Suppressor macrophage (primary cell): ENCODE measurements at regions not wholly inside any gene's neighbourhood (a gene's known extent, or its start where the extent isn't known, plus 50 kb on each side); places are given as distances from the start of the nearest gene placed in this dataset.

ENCODE experiments used
- DNase-seq, 4 experiments: peaks; one replicate each; pipeline ENCODE4 v3.0.0-alpha.2; 2020 to 2022

DNA sequence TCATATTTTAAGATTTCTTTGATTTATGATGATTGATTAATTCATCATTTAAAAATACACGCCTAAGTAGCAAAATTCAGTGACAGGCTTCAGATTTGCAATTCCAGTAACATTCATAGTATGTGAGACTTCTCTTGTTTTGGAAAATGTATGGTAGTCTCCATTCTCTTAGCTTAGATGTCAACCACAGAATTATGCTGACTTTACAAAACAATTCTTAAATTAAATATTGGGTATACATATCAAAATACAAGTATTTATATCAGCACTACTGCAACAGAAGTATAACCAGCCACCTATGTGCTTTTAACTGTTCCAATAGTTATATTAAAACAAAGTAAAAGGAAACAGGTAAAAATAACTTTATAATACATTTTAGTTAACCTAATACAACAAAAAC lies 1328.6 kb upstream of the ADGRL2 start:
- no peak for DNase-seq

- DNase-seq: no peak
These were observed 1332.4 kb upstream of the ADGRL2 start for GRCh38 chr1:80468356-80468755.

GRCh38 chr1:80462006-80462405 lies 1338.7 kb upstream of the ADGRL2 start:
- peak in 2 of 4 experiments; percentile 1 to 12 for DNase-seq

- DNase-seq: no peak
These were observed 1343.3 kb upstream of the ADGRL2 start for GRCh38 chr1:80457409-80457808.

GRCh38 chr1:80453775-80454174 lies 1347.0 kb upstream of the ADGRL2 start:
- no peak for DNase-seq

DNA sequence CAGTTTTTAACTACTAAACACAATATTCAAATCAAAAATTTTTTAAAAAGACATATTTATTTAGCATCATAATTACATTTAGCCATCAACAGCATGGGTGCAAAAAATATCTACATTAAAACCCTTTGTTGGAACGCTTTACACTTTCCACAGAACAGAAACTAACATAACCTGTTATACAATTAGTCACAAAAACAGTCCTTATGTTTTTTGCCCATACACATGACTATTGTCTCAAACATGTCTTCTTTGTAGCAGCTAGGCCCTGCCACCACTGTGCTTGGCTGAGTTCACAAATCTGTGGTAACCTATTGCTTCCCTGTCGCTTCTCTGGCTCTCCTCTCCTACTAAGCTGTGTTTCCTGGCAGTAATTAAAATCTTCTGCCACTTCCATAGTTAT lies 1350.0 kb upstream of the ADGRL2 start:
- DNase-seq: no peak

- DNase-seq: no peak
These were observed 1352.7 kb upstream of the ADGRL2 start for GRCh38 chr1:80448081-80448480.

- DNase-seq: no peak
These were observed 1353.2 kb upstream of the ADGRL2 start for GRCh38 chr1:80447526-80447925.

DNA sequence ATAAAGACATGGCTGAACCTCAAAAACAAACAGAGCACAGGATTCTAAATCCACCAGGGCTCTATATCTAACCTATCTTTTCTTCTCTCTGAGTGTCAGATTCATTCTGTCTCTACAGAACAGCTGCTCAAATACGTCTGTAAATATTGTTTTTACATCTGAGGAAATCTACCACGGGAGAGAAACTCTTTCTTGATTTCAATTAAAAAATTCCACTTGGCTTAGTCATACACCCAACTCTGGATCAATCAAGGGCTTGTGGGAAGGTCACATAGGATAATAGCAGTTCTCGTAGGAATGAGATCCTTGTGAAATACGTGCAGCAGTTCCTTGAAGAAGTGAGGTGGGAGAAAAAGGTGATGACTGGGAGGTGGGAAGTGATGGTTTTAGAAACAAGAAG lies 1355.7 kb upstream of the ADGRL2 start:
- DNase-seq: no peak

- no peak for DNase-seq
These were observed 1356.6 kb upstream of the ADGRL2 start for GRCh38 chr1:80444171-80444570.

GRCh38 chr1:80441664-80442063 lies 1359.1 kb upstream of the ADGRL2 start:
- DNase-seq: no peak

- no peak for DNase-seq
These were observed 1363.9 kb upstream of the ADGRL2 start for GRCh38 chr1:80436851-80437250.

- no peak for DNase-seq
These were observed 1372.9 kb upstream of the ADGRL2 start for GRCh38 chr1:80427881-80428280.

GRCh38 chr1:80424249-80424648 lies 1376.5 kb upstream of the ADGRL2 start:
- DNase-seq: no peak

DNA sequence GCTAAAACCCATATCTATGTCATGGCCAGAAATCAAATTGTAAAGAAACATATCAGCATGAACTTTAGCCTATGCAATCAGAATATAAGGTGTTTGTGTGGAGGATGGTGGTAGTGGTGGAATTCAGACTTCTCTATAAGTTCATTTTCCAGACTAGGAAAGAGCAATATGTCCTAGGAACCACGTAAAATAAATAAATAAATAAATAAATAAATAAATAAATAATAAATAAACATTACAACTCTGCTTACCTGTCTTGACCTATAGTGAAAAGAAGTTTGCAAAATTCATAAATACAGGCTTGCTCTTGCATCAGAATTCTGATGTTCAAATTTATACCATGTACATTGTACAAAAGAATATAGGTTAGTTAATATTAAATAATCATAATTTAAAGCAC lies 1382.6 kb upstream of the ADGRL2 start:
- no peak for DNase-seq

DNA sequence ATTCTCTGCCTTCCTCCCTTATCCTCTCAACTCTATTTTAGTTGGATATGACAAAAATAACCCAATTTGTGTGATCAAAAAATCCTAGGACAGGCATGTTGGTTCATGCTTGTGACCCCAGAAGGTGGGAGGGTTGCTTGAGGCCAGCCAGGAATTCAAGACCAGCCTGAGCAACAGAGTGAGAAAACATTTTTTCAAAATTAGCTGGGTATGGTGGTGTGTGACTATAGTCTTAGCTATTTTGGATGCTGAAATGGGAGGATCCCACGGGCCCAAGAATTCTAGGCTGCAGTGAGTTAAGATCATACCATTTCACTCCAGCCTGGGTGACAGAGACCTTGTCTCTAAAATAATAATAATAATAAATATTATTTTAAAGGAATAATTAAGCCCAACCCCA lies 1383.1 kb upstream of the ADGRL2 start:
- no peak for DNase-seq

GRCh38 chr1:80413969-80414368 lies 1386.8 kb upstream of the ADGRL2 start:
- no peak for DNase-seq

GRCh38 chr1:80410233-80410632 lies 1390.5 kb upstream of the ADGRL2 start:
- DNase-seq: no peak

- DNase-seq: no peak
These were observed 1397.0 kb upstream of the ADGRL4 start for GRCh38 chr1:80403471-80403893.

DNA sequence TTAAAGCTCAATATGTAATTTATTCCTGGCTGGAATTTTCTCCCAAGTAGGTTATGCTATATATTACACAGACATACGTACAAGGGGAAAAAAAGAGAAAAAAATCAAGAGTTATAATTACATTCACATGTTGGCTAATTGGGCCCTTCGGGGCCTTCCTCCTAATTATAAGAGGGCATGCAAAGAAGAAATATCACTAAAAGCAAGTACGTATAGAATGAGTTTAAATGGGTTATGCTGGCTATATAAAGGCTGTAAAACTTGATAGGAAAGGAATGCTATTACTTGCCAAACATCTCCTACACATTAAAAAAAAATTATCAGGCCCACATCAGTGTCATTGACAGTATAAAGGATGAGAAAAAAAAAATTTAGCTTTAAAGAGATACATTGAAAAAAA lies 1396.1 kb upstream of the ADGRL4 start:
- DNase-seq: no peak

- DNase-seq: no peak
These were observed 1395.2 kb upstream of the ADGRL4 start for GRCh38 chr1:80401757-80402156.

DNA sequence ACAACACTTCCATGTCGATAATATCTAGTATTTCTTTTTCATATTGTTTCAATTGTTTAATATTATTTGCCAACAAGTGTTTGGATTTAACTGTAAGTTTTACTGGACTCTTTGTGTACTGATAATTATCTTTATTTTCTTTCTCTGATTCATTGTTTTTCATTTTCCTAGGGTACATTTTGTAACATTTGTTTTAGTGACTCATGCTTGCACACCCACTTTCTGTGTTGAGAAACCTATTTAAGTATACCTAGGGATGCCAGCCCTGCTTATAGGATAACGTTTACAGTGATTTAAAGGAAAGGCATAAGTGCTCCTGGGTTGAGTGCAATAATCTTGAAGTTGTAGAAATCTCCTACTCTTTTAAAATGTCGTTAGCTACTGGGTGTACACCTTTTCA lies 1386.0 kb upstream of the ADGRL4 start:
- DNase-seq: no peak

DNA sequence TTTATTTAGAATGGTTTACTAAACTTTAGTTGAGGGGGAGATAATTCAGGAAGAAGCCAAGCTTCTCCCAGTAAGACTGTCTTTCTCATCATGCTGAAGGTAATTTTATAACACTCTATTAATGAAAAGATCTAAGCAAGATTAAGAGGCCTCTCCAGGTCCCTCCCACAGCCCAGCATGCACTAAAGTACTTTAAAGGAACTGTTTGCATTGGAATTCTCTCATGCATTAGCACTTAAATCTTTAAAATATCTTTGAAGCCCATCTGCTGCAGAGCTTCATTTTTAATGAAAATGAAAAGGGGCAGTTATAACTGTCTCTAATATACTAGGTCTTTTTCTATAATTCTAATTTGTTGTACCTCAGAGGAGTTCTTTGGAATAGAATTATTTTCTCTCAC lies 1379.1 kb upstream of the ADGRL4 start:
- no peak for DNase-seq

DNA sequence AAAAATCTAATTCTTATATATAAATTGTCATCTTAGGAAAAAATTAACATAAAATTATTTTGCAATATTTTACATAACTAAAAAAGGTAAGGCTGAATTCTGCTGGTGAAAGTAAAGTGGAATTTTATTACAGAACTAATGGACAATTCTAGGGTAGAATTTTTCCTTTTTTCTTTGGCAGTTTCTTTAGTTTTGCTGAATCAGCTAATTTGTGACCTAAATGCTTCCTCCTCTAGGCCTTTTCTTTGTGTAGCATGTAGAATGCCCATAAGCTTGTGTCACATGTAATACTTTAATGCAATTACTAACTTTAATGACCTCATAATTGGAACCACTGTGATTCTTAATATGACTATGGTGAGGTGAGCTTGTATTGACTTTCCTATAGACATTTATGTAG lies 1378.4 kb upstream of the ADGRL4 start:
- no peak for DNase-seq

DNA sequence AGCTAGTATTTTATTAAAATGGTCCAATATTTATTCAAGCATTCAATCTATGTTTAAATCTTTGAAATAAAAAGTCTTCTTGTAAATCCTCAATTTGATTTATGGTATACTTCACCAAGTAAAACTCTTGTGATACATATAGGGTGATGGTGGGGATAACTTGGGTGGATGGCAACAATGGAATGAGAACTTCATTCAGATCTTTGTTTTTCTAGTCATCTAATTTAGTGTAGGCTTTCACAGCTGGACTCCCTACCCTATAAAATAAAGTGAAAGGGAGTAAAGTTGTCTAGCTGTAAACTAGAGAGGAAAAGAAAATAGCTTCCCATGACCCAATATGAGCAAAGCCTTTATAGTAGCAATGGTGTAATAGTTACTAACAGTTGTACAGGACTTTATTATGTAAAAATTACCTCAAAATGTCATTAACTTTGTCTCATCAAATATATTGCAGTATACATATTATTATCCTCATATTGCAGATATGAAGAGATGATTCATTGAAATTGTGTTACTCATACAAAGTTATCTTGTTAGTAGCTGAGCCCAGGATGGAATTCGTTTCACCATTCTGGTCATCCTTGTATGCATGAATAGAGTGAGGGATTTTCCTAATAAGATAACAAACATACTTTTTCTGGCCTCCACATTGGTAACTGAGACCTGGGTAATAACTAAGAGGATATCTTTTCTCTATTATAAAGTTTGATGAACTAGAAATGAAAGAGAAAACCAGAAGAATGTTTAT lies 1377.7 kb upstream of the ADGRL4 start:
- no peak for DNase-seq
